GM18951 (cell line): ENCODE measurements at regions not wholly inside any gene's neighbourhood (a gene's known extent, or its start where the extent isn't known, plus 50 kb on each side); places are given as distances from the start of the nearest gene placed in this dataset.

Source experiments
- POLR2A ChIP-seq: IDR thresholded peaks from 4 replicates; pipeline ENCODE4 v1.6.1; 2011; ENCODE audit warnings: mild to moderate bottlenecking; ENCODE audit not compliant: insufficient read length, insufficient read depth; ENCODE audit errors: extremely low read depth
- in situ Hi-C: fragments of 300-500 bp; cut with MboI; formaldehyde crosslinking; loops from one replicate; pipeline ENCODE4 v1.12.0; 2022; ENCODE audit warnings: low sequenced_read_pairs, mixed read lengths, inconsistent platforms; ENCODE audit not compliant: unreplicated experiment

DNA sequence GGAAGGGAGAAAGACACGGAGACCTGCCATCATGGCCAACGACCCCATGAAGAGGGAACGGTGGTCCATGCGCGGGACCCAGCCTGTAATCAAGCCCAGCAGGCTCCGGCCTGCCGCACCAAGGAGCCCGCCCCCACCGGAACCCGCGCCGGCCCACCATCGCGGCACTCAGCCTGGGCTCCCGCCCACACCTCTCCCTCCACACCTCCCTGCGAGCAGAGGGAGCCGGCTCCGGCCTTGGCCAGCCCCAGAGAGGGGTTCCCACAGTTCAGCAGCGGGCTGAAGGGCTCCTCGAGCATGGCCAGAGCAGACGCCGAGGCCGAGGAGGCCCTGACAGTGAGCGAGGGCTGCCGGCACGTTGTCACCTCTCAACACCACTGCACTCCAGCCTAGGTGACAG is 1302.8 kb upstream of the CNTN5 start:
- in situ Hi-C loops, result no loop called here
- TF ChIP-seq POLR2A, result no peak

- in situ Hi-C loops, result no loop called here
- TF ChIP-seq POLR2A, result no peak
These were observed 1298.7 kb upstream of the CNTN5 start for GRCh38 chr11:97722065-97722464.

DNA sequence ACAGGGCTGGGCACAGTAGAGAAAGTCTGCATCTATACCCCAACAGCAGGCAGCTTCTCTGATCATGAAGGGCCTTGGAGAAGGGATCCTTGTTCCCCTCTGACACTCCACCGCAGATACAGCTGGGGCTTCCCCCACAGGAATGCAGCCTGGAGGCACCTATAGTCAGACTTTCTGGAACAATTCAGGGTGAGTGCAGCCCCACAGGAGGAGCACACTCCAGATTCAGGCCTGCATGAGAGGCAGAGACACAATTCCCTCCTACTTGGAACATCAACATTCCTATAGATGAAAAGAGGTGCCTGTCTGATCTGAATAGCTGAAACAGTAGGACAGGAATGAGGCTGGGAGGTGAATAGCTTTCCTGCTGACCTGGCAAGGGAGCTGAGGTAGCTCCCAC is 1298.0 kb upstream of the CNTN5 start:
- no peak for TF ChIP-seq POLR2A
- in situ Hi-C loops, result no loop called here

DNA sequence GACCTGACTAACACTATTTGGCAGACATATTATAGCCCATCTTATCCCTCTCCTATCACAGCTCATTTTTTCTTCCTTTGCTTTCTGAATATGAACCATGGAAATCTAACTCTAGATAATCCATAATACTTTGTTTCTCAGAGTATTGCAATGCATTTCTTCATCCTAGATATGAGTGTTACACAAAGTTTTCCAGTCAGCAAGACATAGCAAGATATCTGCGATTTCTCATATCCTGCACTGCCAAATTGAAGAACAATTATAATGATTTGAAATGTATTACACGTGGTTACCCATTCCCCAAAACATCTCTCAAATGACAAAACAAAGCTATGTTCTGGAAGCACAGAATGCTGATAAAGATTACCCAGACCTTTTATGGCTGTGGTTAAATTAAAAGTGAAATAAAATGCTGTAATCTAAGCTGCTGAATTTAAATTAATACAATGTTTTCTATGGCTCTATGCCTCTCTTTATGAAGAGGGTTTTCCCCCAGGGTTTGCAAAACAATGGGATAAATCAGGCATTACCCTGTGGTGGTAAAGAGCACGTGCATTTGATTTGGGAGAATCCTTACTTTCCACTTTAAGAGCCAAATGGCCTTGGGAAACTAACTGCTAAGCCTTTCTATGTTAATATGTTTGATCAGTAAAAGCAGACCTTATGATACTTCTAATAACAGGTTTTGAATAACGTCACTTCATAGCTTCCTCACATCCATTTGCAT is 1291.0 kb upstream of the CNTN5 start:
- in situ Hi-C loops, result no loop called here

GRCh38 chr11:97732011-97732632 is 1288.6 kb upstream of the CNTN5 start:
- TF ChIP-seq POLR2A, result no peak
- in situ Hi-C loops, result no loop called here

More for the DNA sequence above, 1291.0 kb upstream of the CNTN5 start:
- TF ChIP-seq POLR2A, result no peak

DNA sequence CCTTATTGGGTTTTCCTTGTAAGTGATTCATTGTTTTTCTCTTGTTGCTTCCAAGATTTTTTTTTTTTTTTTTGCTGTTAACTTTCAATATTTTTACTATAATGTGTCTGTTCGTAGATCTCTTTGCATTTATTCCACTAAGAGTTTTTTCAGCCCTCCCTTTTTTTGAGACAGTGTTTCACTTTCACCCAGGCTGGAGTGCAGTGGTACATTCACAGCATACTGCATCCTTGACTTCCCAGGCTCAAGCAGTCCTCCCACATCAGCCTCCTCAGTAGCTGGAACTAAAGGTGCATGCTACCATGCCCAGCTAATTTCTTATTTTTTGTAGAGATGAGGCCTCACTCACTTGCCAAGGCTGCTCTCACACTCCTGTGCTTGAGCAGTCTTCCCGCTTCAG is 1282.0 kb upstream of the CNTN5 start:
- TF ChIP-seq POLR2A, result no peak
- in situ Hi-C loops, result no loop called here

DNA sequence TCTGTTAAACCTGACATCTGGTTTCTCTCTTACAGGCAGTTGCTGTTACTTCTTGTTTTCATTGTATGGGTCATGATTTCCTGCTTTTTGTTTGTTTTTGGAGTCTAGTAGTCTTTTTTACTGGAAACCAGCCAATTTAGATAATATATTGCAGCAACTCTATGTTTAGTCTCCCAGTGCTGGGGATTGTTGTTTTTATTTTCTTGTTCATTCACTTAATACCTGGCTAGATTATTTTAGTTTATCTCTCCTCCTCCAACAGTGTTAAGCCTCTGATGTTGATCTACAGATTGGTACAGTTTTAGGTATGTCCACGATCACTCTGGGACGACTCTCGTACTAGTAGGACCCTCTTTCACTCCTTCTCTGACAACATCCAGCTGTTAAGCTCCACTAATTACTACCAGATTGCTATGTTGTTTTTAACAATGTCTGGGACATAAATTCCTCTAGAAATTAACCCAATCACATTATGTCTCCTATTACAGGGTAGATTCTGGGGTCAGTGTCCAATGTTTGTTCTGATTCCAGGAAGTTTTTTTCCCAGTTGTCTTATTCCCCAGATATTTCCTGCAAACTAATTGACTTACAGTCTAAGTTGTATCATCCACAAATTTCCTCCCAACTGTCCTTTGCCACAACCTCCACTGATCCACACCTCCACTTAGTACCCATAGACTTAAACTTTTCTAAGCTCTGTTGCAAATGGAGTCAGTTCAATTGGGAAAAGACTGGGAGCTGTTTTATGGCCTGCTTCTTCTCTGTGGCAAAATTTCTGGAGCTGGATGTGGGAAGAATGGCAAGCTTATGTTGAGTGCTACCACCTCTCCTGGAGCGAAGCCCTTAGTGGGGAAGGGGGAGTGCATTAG is 1280.6 kb upstream of the CNTN5 start:
- in situ Hi-C loops, result no loop called here
- TF ChIP-seq POLR2A, result no peak

DNA sequence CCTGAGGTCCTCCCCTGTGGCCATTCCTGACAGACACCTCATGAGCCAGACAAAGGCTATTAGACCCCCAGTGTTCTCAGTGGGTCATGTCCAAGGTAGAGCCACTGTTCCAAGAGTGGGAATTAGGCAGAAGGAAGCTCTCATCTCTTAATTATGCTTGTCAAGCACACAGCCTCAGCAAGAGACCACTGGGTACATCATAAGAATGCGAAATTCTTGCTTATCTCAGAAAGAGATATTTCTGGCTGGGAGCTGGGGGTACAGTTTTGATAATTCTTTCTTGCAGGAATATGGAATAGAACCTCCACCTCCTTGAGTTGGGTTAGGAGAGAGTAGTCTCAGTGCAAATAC is 1280.0 kb upstream of the CNTN5 start:
- no peak for TF ChIP-seq POLR2A
- in situ Hi-C loops, result no loop called here

DNA sequence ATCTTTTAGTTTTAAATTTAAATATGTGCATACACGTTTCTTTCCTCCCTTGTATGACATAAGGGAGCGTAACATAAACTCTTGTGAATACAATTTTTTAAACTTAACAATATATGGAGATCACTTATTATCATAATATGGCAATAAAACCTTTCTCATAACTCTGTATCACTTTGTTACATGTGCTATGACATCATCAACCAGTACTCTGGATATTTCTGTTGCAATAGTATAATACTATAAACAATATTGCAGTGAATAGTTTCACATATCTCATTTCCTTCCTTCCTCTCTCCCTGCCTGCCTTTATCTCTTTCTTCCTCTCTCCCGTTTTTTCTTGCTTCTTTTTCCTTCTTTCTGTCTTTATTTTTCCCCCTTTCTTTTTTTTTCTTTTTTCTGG is 1278.0 kb upstream of the CNTN5 start:
- no peak for TF ChIP-seq POLR2A
- in situ Hi-C loops, result no loop called here

- in situ Hi-C loops, result no loop called here
- no peak for TF ChIP-seq POLR2A
These were observed 1277.5 kb upstream of the CNTN5 start for GRCh38 chr11:97743205-97743742.

- TF ChIP-seq POLR2A, result no peak
- in situ Hi-C loops, result no loop called here
These were observed 1275.2 kb upstream of the CNTN5 start for GRCh38 chr11:97745515-97746050.

- in situ Hi-C loops, result no loop called here
These were observed 1273.9 kb upstream of the CNTN5 start for GRCh38 chr11:97746818-97747217.

DNA sequence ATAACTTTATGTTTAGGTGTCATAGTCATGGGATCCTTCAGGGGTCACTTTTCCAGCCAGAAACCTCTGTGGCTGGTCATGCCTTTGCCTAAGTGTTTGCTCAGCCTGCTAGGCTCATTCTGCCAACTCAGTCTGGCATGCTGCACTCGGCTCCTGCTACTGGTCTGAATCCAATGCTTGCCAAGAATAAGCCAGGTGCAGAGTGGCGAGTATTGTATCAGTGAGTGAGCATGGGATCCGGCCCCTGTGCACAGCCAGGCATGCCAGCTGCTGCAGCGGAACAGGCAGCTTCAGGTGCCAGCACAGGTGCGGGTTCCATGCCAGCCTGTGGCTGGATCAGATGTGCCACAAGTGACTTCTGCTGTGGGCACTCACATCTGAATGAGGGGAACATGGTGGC is 1269.3 kb upstream of the CNTN5 start:
- TF ChIP-seq POLR2A, result no peak
- in situ Hi-C loops, result no loop called here

More at GRCh38 chr11:97746818-97747217, 1273.9 kb upstream of the CNTN5 start:
- TF ChIP-seq POLR2A, result no peak
